SU-DHL-6 (cell line): ENCODE measurements at regions not wholly inside any gene's neighbourhood (a gene's known extent, or its start where the extent isn't known, plus 50 kb on each side); places are given as distances from the start of the nearest gene placed in this dataset.

ENCODE experiments used
- H2AFZ ChIP-seq: fragments of 200-600 bp; sonication (generic); 2 replicates; pipeline ENCODE4 v1.6.1; 2014; ENCODE audit warnings: low read depth, mild to moderate bottlenecking, moderate library complexity, mixed read lengths, antibody characterized with exemption, low read length; ENCODE audit not compliant: severe bottlenecking
- H3F3A ChIP-seq: fragments of 200-600 bp; shearing (Covaris generic); 2 replicates; pipeline ENCODE4 v1.6.0; 2016; ENCODE audit warnings: antibody characterized with exemption, mild to moderate bottlenecking; ENCODE audit not compliant: insufficient read depth
- H3K27ac ChIP-seq: fragments of 200-600 bp; sonication (generic); 2 replicates; pipeline ENCODE4 v1.5.1; 2016; ENCODE audit warnings: low read depth, mild to moderate bottlenecking, low read length, moderate library complexity, mixed read lengths
- H3K27me3 ChIP-seq: fragments of 200-600 bp; sonication (generic), shearing (Covaris generic); 2 replicates; pipeline ENCODE4 v1.6.0; 2014; ENCODE audit warnings: mild to moderate bottlenecking, low read length
- H3K36me3 ChIP-seq: fragments of 200-600 bp; sonication (generic); 2 replicates; pipeline ENCODE4 v1.6.1; 2014; ENCODE audit warnings: mild to moderate bottlenecking, low read length, mixed read lengths
- H3K4me2 ChIP-seq: fragments of 300-600, 200-600 bp; shearing (Covaris generic), sonication (generic); 2 replicates; pipeline ENCODE4 v1.6.0; 2014; ENCODE audit warnings: low read length, low read depth, mild to moderate bottlenecking; ENCODE audit not compliant: poor library complexity, severe bottlenecking
- H3K4me3 ChIP-seq: fragments of 200-600 bp; sonication (generic); 2 replicates; pipeline ENCODE4 v1.5.1; 2014; ENCODE audit warnings: antibody characterized with exemption, low read length, mild to moderate bottlenecking, mixed read lengths; ENCODE audit not compliant: insufficient read depth, poor library complexity, severe bottlenecking
- H3K79me2 ChIP-seq: fragments of 200-600 bp; sonication (generic); 2 replicates; pipeline ENCODE4 v1.6.1; 2014; ENCODE audit warnings: mild to moderate bottlenecking, low read length, moderate library complexity; ENCODE audit not compliant: insufficient read depth
- H3K9ac ChIP-seq: fragments of 200-600 bp; sonication (generic); 2 replicates; pipeline ENCODE4 v1.7.0; 2014; ENCODE audit warnings: mild to moderate bottlenecking, low read length
- H3K9me2 ChIP-seq: fragments of 200-600 bp; sonication (generic); replicated peaks from 2 replicates; pipeline ENCODE4 v1.6.1; 2014; ENCODE audit warnings: low read length; ENCODE audit not compliant: insufficient read depth
- H3K9me3 ChIP-seq: fragments of 200-600 bp; sonication (generic); 2 replicates; pipeline ENCODE4 v1.6.1; 2014; ENCODE audit warnings: low read length, mixed read lengths; ENCODE audit not compliant: insufficient read depth
- H4K20me1 ChIP-seq: fragments of 200-600 bp; sonication (generic); 2 replicates; pipeline ENCODE4 v1.6.1; 2014; ENCODE audit warnings: low read depth, mild to moderate bottlenecking, antibody characterized with exemption, low read length, moderate library complexity, mixed read lengths
- CTCF ChIP-seq: fragments of 200-600 bp; sonication (generic); IDR thresholded peaks from one replicate; pipeline ENCODE4 v1.5.1; 2017; ENCODE audit warnings: antibody characterized with exemption, mild to moderate bottlenecking, low read length, moderate library complexity; ENCODE audit not compliant: insufficient read depth, poor library complexity, severe bottlenecking
- EZH2phosphoT487 ChIP-seq: fragments of 200-600 bp; sonication (generic), shearing (Covaris generic); conservative IDR thresholded peaks from 2 replicates; pipeline ENCODE4 v1.6.1; 2018; ENCODE audit warnings: mild to moderate bottlenecking, antibody characterized with exemption, low read length, moderate library complexity, mixed read lengths

- Histone ChIP-seq H3F3A (no peaks in the 10 kb centered on the region), H3K79me2 (no peaks in the 10 kb centered on the region), H3K9me2 (no peaks in the 10 kb centered on the region), H3K36me3 (no peaks in the 10 kb centered on the region), H4K20me1 (no peaks in the 10 kb centered on the region), H3K9me3 (no peaks in the 10 kb centered on the region), H3K27me3 (no peaks in the 10 kb centered on the region), H3K4me2 (no peak overlapping the region), H3K4me3 (no peak overlapping the region), H2AFZ (no peak overlapping the region), H3K27ac (no peak overlapping the region), H3K9ac (no peak overlapping the region)
- TF ChIP-seq CTCF = no peak
These were observed 429.9 kb downstream of the DAD1 start for GRCh38 chr14:22159099-22159498.

DNA sequence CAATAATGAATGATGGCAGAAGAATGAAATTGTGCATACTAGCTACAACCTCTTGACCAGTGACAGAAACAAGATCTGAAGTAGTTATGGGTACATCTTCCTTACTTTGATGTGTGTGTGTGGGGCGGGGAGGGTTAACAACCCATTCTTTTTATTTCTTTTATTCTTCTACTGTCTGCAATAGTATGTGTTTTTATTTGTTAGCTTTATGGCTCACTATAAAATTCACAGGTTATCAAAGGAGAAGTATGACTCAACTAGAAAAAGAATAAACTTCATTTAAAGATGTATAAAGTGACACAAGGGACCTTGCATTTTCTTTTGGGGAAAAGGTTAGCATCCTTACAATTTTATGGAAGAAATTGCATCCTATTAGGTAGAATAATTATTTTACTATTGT, 430.5 kb downstream of the DAD1 start:
- no peak overlapping the region for H2AFZ ChIP-seq
- no peaks in the 10 kb centered on the region for H3K36me3 ChIP-seq
- no peaks in the 10 kb centered on the region for H3K27me3 ChIP-seq
- no peaks in the 10 kb centered on the region for H4K20me1 ChIP-seq
- no peak overlapping the region for H3K4me3 ChIP-seq
- no peaks in the 10 kb centered on the region for H3K9me2 ChIP-seq
- TF ChIP-seq EZH2phosphoT487 = no peak
- no peak for TF ChIP-seq CTCF
- H3K4me2 ChIP-seq = no peak overlapping the region
- no peak overlapping the region for H3K27ac ChIP-seq
- no peaks in the 10 kb centered on the region for H3F3A ChIP-seq
- no peak overlapping the region for H3K9ac ChIP-seq
- no peaks in the 10 kb centered on the region for H3K79me2 ChIP-seq
- H3K9me3 ChIP-seq = no peaks in the 10 kb centered on the region

DNA sequence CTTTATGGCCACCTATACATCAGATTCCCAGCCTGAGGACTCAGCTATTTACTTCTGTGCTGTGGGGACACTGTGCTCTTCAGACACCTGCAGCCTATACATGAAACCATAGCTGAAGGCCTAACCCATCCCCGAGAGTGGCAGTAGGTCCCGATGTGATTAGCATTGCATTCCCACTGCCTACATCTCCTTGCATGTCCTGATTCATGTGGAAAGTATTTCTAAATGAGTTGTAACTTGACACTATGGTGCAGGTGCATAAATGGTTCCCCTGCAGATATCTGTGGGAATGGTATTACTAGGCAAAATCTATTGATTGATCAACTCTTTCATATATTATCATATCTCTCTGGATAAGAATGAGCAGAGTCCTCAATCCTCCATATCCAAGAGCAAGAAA, 433.5 kb downstream of the DAD1 start:
- Histone ChIP-seq H4K20me1 (no peaks in the 10 kb centered on the region), H3K27ac (no peak overlapping the region), H3F3A (no peaks in the 10 kb centered on the region), H3K9ac (no peak overlapping the region), H3K79me2 (no peaks in the 10 kb centered on the region), H3K9me3 (no peaks in the 10 kb centered on the region), H3K27me3 (no peaks in the 10 kb centered on the region), H3K9me2 (no peaks in the 10 kb centered on the region), H3K36me3 (no peaks in the 10 kb centered on the region), H3K4me2 (no peak overlapping the region), H2AFZ (no peak overlapping the region), H3K4me3 (no peak overlapping the region)
- TF ChIP-seq EZH2phosphoT487 (no peak), CTCF (no peak)

GRCh38 chr14:22152903-22153302, 436.1 kb downstream of the DAD1 start:
- Histone ChIP-seq H3K4me2 (no peak overlapping the region), H3K79me2 (no peaks in the 10 kb centered on the region), H3K27ac (no peak overlapping the region), H3F3A (no peaks in the 10 kb centered on the region), H3K9ac (no peak overlapping the region), H3K9me2 (no peaks in the 10 kb centered on the region), H3K9me3 (no peaks in the 10 kb centered on the region), H3K4me3 (no peak overlapping the region), H3K27me3 (no peaks in the 10 kb centered on the region), H3K36me3 (no peaks in the 10 kb centered on the region), H2AFZ (no peak overlapping the region), H4K20me1 (no peaks in the 10 kb centered on the region)
- TF ChIP-seq EZH2phosphoT487 (no peak), CTCF (no peak)
